ENCODE measurements at regions not wholly inside any gene's neighbourhood (a gene's known extent, or its start where the extent isn't known, plus 50 kb on each side); places are given as distances from the start of the nearest gene placed in this dataset.

DNA sequence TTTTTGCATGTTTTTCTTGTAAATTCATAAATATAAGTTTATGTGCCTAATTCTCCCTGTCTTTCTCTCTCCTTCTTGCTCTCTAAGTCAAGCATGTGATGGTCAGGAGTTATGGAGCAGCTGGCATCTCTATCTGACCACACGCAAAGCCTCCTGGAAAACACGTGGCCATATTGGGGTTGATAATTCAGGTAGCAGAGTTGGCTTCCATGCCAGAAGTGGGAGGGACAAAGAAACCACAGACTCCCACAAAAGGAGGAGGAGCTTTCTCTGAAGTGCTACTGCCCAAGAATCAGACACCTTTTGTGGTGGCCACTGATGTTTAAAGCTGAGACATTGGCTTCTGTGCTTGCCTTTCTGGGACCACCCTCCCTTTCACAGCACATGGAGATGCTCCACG is 517.6 kb upstream of the TMEM132C start:
- DNase-seq (ENCODE audit: low spot score), result no peak

GRCh38 chr12:127750076-127750840 is 516.7 kb upstream of the TMEM132C start:
- DNase-seq (ENCODE audit: low spot score), result no peak

GRCh38 chr12:127752802-127753201 is 514.2 kb upstream of the TMEM132C start:
- no peak for DNase-seq (ENCODE audit: low spot score)

GRCh38 chr12:127760357-127760756 is 506.6 kb upstream of the TMEM132C start:
- DNase-seq (ENCODE audit: low spot score), result no peak

- DNase-seq (ENCODE audit: low spot score), result no peak
Observed at GRCh38 chr12:127760996-127761395, 506.0 kb upstream of the TMEM132C start.

DNA sequence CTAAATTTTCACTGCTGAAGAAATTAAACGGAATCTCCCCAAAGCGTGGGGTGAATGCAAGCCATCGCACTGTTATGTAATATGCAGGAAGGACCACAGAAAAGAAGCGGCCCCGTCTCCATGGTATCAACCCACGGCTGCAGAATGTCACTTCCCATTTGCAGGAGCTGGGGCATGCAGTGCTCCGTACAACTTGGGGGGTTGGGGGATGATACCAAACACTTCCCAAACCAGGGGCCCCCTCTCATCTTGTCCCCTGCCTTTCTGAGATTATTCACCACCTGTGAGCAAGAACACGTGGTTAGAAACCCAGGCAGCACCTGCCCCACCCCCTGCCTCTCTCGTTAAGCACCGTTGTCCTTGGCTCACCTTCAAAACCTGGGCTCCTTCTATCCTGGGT is 505.1 kb upstream of the TMEM132C start:
- no peak for DNase-seq (ENCODE audit: low spot score)

DNA sequence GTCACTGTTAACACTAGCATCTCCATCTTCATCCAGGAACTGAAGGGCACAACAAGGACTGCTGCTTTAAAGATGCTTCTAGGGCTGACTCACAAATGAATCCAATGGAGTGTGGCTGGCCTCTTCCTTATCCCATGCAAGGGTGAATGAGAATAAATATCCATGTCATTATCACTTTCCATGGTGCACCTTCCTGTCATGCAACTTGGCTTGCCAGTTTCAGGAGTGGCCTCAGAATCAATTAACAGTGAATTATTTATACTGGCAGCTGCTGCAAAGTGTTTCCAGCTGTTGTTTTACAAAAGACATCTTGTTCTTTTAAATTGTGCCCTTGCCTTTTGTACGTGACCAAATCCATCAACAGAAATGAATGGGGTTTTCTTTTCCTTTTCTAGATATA is 499.3 kb upstream of the TMEM132C start:
- DNase-seq (ENCODE audit: low spot score), result no peak

GRCh38 chr12:127770118-127770517 is 496.9 kb upstream of the TMEM132C start:
- DNase-seq (ENCODE audit: low spot score), result no peak

DNA sequence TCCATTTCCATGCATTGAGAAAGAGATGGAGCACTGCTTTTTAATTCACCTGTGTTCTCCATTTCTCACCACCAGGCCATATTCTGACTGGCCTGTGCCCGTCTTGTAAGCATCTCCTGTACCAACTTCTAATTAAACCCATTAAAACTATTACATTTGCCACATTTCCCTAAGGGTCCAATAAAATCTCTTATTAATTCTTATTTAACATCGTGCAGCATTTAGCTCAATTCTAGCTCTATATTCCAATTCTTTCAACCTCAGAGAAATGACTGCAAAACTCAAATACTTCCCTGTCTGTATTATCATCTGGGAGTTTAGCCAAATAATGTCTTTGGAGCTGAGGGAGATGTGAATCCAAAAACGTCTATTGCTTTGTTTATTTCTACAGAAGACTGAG is 495.4 kb upstream of the TMEM132C start:
- DNase-seq (ENCODE audit: low spot score), result no peak

- no peak for DNase-seq (ENCODE audit: low spot score)
Observed at GRCh38 chr12:127773520-127773919, 493.4 kb upstream of the TMEM132C start.

GRCh38 chr12:127774828-127775227 is 492.1 kb upstream of the TMEM132C start:
- no peak for DNase-seq (ENCODE audit: low spot score)

DNA sequence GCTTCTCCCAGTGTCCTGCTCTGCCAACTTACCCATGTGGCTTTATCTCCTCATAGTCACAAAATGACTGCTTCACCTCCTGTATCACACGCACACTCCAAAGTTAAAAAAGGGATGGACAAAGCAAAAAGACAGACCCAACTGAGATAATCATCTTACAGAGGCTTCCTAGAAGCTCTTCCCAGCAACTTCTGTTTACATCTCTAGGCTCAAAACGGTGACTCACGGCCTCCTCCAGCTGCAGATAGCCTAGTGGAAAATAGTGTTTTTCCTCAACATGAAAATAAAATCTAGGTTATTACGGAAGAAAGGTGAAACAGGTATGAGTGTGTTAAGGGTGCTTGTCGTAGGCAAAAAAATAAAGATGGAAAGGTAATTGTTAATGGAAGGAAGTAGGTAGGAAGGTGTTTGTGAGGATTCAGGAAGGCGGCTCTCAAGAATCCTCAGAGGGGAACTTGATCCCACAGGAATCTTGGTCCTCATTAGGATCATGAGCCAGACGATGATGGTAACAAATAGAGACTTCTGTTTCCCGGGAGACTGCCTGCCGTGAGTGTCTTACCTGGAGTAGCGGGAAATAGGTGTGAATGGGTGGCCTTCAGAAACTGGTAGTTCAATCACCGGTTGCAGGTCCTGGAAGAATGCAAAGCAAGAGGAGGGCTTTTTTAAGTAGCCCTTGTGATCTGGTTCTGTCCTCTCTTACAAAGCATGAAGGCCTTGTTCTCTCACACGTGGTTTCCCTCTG is 487.5 kb upstream of the TMEM132C start:
- no peak for DNase-seq (ENCODE audit: low spot score)

DNA sequence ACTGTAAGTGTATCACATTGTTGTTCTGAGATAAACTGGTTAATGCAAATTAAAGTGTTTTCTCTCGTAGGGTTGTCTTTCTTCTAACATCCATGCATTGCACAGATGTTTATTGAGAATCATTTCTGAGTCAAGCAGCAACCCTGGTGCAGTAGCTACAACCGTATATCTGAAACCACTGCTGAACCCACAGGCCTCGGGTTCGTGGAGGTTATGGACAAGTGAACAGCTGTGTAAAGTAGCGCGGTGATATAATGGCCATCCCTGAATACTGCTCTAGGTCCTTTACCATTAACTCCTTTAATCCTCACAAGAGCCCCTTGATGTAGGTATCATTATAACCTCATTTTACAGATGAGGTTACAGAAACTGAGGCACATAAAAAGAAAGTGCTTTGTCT is 486.1 kb upstream of the TMEM132C start:
- DNase-seq (ENCODE audit: low spot score), result no peak

GRCh38 chr12:127781336-127781735 is 485.6 kb upstream of the TMEM132C start:
- no peak for DNase-seq (ENCODE audit: low spot score)

DNA sequence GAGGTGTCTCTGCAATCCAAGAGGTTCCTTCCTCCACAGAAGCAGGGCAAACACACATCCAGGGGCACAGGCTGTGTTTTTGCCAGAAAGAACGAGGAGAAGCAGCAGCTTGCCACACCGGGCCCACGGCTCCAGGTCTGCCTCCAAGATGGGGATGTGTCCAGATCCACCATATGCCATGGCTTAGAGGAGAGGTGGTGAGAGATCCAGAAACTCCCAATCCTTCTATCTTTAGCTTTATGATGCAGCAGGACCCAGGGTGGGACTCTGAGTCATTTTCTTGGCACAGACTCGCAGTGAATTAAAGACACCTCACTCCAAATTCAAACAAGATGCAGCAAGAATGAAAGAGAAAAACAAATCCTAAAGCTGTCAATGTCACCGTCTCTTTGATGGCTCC is 481.4 kb upstream of the TMEM132C start:
- DNase-seq (ENCODE audit: low spot score), result no peak

- no peak for DNase-seq (ENCODE audit: low spot score)
Observed at GRCh38 chr12:127785986-127786590, 480.9 kb upstream of the TMEM132C start.

GRCh38 chr12:127787544-127787943 is 479.4 kb upstream of the TMEM132C start:
- no peak for DNase-seq (ENCODE audit: low spot score)

GRCh38 chr12:127790376-127790775 is 476.6 kb upstream of the TMEM132C start:
- DNase-seq (ENCODE audit: low spot score), result no peak

DNA sequence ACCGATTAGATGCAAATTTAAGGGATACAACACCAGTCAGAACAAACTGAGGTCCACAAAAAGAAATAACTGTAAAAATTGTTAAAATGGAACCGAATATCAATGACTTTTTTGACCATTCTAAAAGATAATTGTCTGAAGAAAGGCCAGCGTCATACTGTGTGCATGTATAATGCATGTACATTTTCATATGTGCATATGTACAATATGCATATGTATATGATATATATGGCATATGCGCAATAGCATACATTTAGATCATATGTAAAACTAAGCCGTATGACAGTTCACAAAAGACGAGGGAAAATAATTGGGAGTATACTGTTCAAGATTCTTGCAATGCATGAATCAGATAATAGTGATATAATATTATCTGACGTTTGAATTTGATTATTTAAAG is 475.8 kb upstream of the TMEM132C start:
- no peak for DNase-seq (ENCODE audit: low spot score)

DNA sequence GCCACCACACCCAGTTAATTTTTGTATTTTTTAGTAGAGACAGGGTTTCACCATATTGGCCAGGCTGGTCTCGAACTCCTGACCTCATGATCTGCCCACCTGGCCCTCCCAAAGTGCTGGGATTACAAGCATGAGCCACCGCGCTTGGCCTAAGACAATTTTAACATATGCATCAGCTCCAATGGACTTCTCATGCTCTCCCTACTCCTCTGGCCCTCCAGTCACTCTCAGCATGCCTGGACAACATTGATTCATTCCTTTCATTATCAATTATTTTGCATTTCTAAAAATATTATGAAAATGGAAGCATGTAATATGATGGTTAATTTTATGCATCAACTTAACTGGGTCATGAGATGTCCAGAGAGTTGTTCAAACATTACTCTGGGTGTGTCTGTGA is 469.1 kb upstream of the TMEM132C start:
- no peak for DNase-seq (ENCODE audit: low spot score)

DNA sequence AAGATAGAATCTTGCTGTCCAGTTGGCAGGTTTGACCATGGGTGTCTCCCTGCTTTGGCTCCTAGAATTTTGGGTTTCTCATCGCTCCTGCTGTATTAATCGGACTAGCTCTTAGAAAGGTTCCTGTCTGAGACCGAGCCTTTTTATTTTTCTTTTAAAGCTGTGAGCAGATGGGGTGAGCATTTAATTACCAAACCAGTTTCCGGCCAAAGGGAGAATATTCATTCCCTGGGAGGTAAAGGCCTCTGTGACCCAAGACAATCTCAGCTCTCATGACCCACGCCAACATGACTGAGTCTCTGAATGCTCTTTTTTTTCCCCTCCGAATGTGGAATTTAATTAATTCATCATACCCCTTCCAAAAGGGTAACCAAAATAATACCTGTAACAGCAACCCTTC is 464.7 kb upstream of the TMEM132C start:
- no peak for DNase-seq (ENCODE audit: low spot score)

- no peak for DNase-seq (ENCODE audit: low spot score)
Observed at GRCh38 chr12:127803545-127803944, 463.4 kb upstream of the TMEM132C start.

DNA sequence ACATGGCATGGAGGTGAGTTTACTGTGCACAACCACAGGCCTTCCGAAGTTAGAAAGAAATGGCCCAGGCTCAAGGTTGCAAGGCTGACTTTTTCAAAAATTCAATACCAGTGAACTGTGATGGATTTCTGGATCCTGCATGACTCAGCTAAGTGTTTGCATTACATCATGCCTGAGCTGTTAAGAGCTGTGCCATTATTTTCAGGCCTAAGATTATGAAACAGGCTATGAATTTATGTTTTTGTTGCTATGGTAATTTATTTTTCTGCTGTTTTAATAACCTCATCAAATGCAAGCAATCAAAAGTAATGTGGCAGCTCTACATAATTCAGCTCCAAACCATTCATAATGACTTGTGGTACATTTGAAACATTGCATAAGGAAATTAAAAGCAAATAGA is 457.7 kb upstream of the TMEM132C start:
- no peak for DNase-seq (ENCODE audit: low spot score)
